ENCODE measurements at regions not wholly inside any gene's neighbourhood (a gene's known extent, or its start where the extent isn't known, plus 50 kb on each side); places are given as distances from the start of the nearest gene placed in this dataset.

- ATAC-seq = no peak
- intact Hi-C loops (cut with DNase I) = no loop called here
- Histone ChIP-seq H3K27me3 (ENCODE audit: control insufficient read depth, insufficient read depth) (no peaks in the 10 kb centered on the region), H3K4me1 (ENCODE audit: control insufficient read depth, insufficient read depth, low read length) (no peaks in the 10 kb centered on the region), H3K4me3 (ENCODE audit: low read length) (no peak overlapping the region), H3K9me3 (ENCODE audit: control insufficient read depth, low read length) (no peaks in the 10 kb centered on the region), H3K27ac (ENCODE audit: low read length) (no peak overlapping the region)
- DNase-seq = no peak
- 81% methylated on average over 8 of the region's 8 CpGs for WGBS
These were observed 284.5 kb downstream of the MAF start for GRCh38 chr16:79316004-79316458.

GRCh38 chr16:79312502-79312901 is 288.0 kb downstream of the MAF start:
- ATAC-seq (no peak), DNase-seq (no peak)
- Histone ChIP-seq H3K27me3 (ENCODE audit: control insufficient read depth, insufficient read depth) (no peaks in the 10 kb centered on the region), H3K9me3 (ENCODE audit: control insufficient read depth, low read length) (no peaks in the 10 kb centered on the region), H3K27ac (ENCODE audit: low read length) (no peak overlapping the region), H3K4me3 (ENCODE audit: low read length) (no peak overlapping the region), H3K4me1 (ENCODE audit: control insufficient read depth, insufficient read depth, low read length) (no peaks in the 10 kb centered on the region)
- intact Hi-C loops (cut with DNase I) = no loop called here
- 70% methylated on average over 11 of the region's 11 CpGs for WGBS

DNA sequence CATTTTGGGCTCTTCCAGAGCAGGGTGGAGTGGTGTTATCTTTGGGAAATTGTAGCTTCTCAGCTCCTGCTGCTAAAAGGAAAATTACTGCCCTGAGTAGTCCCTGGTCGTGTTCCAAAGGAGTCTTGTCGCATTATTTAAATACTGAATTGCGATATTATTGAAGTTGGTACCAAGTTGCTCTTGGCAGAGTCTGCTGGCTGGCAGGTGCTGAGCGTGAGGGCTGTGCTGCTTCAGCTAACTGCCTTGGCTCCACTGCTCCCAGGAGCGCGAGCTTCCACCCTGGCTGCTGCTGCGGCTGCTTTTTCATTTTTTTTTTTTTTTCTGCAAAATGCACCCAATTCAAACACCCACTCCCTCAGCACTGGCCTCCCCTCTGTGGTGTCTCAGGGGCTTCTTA is 289.8 kb downstream of the MAF start:
- Histone ChIP-seq H3K4me3 (ENCODE audit: low read length) (no peak overlapping the region), H3K27me3 (ENCODE audit: control insufficient read depth, insufficient read depth) (no peaks in the 10 kb centered on the region), H3K4me1 (ENCODE audit: control insufficient read depth, insufficient read depth, low read length) (no peaks in the 10 kb centered on the region), H3K9me3 (ENCODE audit: control insufficient read depth, low read length) (no peaks in the 10 kb centered on the region), H3K27ac (ENCODE audit: low read length) (no peak overlapping the region)
- ATAC-seq (no peak), DNase-seq (no peak)
- intact Hi-C loops (cut with DNase I) = no loop called here
- 86% methylated on average over 7 of the region's 7 CpGs for WGBS

DNA sequence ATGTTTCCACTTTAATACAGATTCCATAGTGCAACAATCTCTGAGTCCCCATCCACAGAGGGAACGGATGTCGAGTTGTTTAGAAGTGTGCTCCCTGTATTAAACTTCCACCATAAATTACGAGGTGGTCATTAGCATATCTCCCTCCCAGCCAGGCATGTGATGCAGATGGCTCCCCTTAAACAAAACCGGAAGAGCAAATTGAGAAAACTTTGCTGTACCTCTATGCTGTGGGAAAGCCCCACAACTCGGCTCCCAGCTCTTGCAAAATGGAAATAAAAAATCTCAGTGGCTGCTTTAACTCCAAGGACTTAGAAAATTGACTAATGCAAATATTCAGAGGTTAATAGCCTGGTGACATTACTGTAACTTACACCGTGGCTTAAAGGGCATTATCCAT is 290.9 kb downstream of the MAF start:
- no peaks in the 10 kb centered on the region for H3K9me3 ChIP-seq (ENCODE audit: control insufficient read depth, low read length)
- H3K27me3 ChIP-seq (ENCODE audit: control insufficient read depth, insufficient read depth) = no peaks in the 10 kb centered on the region
- no peak overlapping the region for H3K27ac ChIP-seq (ENCODE audit: low read length)
- DNase-seq (no peak), ATAC-seq (no peak)
- no peak overlapping the region for H3K4me3 ChIP-seq (ENCODE audit: low read length)
- intact Hi-C loops (cut with DNase I) = no loop called here
- 72% methylated on average over 6 of the region's 6 CpGs for WGBS
- H3K4me1 ChIP-seq (ENCODE audit: control insufficient read depth, insufficient read depth, low read length) = no peaks in the 10 kb centered on the region

DNA sequence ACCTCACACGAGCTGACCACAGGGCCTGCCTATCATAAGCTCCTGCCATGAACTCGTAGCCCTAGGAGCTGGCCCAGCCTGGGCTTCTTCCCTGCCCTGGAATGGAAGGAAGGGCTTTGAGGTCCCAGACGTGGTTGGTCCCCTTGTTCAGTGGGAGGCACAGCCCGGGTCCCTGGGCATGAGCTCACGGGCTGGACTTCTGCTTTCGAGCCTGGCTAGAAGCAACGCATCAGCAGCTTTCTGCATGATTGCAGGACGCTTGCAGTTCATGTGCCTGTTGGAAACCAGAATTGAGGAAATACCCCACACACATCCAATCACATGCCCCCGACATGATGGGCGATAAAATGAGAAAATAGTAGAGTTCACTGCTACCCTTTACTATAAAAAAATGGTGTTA is 293.3 kb downstream of the MAF start:
- no peaks in the 10 kb centered on the region for H3K9me3 ChIP-seq (ENCODE audit: control insufficient read depth, low read length)
- intact Hi-C loops (cut with DNase I) = no loop called here
- ATAC-seq = peak; percentile 51 to 64
- 86% methylated on average over 10 of the region's 10 CpGs for WGBS
- H3K4me3 ChIP-seq (ENCODE audit: low read length) = no peak overlapping the region
- H3K4me1 ChIP-seq (ENCODE audit: control insufficient read depth, insufficient read depth, low read length) = no peaks in the 10 kb centered on the region
- no peak overlapping the region for H3K27ac ChIP-seq (ENCODE audit: low read length)
- DNase-seq = peak; percentile 35 to 81 (median 77)
- no peaks in the 10 kb centered on the region for H3K27me3 ChIP-seq (ENCODE audit: control insufficient read depth, insufficient read depth)

DNA sequence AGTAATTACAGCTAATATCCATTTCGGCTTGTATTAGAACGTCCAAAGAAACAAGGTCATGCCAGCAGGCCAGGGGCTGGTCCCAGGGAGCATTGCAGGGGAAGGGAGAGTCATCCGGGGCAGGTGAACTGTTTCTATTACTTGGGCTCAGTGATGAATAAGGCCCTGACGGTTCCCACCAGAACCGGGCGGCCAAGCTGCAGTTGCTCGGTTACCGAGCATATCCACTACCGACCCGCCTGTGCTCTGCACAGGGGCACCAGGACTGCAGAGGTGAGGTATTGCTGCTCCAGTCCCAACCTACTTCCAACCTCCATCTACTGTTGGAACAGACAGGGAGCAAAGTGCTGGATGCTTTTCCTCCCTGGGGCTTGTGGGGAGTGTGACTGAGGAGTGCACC is 295.5 kb downstream of the MAF start:
- DNase-seq = no peak
- Histone ChIP-seq H3K9me3 (ENCODE audit: control insufficient read depth, low read length) (no peaks in the 10 kb centered on the region), H3K4me1 (ENCODE audit: control insufficient read depth, insufficient read depth, low read length) (no peaks in the 10 kb centered on the region), H3K27ac (ENCODE audit: low read length) (no peak overlapping the region), H3K4me3 (ENCODE audit: low read length) (no peak overlapping the region), H3K27me3 (ENCODE audit: control insufficient read depth, insufficient read depth) (no peaks in the 10 kb centered on the region)
- no peak for ATAC-seq
- 94% methylated on average over 10 of the region's 10 CpGs for WGBS
- intact Hi-C loops (cut with DNase I) = no loop called here

DNA sequence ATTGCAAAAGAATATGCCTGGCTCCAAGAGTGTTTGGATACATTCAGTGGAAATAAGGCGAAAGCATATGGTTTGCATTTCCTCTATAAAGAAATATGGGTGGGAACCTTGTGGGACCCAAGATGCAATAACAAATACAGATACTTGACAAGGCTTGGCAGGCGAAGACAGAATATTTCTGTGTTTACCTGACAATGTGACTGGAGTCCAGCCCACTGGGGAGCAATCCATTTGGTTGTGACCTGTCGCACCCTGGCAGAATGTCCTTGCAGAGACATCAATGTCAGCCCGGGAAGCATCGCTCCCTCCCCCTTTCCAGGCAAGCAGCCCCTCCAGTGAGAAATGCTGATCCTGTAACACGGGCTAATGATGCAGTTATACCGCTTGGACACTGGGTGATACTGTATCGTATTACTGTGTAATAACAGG is 296.6 kb downstream of the MAF start:
- DNase-seq = no peak
- Histone ChIP-seq H3K9me3 (ENCODE audit: control insufficient read depth, low read length) (no peaks in the 10 kb centered on the region), H3K4me3 (ENCODE audit: low read length) (no peak overlapping the region), H3K27ac (ENCODE audit: low read length) (no peak overlapping the region), H3K27me3 (ENCODE audit: control insufficient read depth, insufficient read depth) (no peaks in the 10 kb centered on the region), H3K4me1 (ENCODE audit: control insufficient read depth, insufficient read depth, low read length) (no peaks in the 10 kb centered on the region)
- 55% methylated on average over 8 of the region's 8 CpGs for WGBS
- no peak for ATAC-seq
- intact Hi-C loops (cut with DNase I) = no loop called here

GRCh38 chr16:79303206-79303605 is 297.3 kb downstream of the MAF start:
- 86% methylated on average over 3 of the region's 3 CpGs for WGBS
- no peak for ATAC-seq
- intact Hi-C loops (cut with DNase I) = no loop called here
- no peaks in the 10 kb centered on the region for H3K27me3 ChIP-seq (ENCODE audit: control insufficient read depth, insufficient read depth)
- H3K9me3 ChIP-seq (ENCODE audit: control insufficient read depth, low read length) = no peaks in the 10 kb centered on the region
- H3K27ac ChIP-seq (ENCODE audit: low read length) = no peak overlapping the region
- no peaks in the 10 kb centered on the region for H3K4me1 ChIP-seq (ENCODE audit: control insufficient read depth, insufficient read depth, low read length)
- no peak for DNase-seq
- H3K4me3 ChIP-seq (ENCODE audit: low read length) = no peak overlapping the region

DNA sequence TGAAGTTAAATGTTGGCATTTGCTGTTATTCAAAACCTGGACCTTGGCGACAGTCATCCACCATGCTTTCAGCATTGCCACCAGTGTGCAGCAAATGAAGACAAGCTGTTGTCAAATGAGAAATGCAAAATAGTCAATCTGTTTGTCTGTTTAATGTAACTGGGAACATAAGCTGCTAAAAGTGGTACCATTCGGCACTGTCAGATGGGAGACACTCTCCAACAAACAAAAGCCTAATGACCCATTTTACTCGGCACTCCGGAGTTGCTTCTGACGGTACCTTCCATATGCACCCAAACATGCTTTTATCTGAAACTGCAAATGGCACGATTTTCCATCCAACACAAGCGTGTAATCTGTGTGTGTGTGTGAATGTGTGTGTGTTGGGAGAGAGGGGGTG is 297.8 kb downstream of the MAF start:
- no peak for DNase-seq
- no peak overlapping the region for H3K4me3 ChIP-seq (ENCODE audit: low read length)
- no peak for ATAC-seq
- intact Hi-C loops (cut with DNase I) = no loop called here
- WGBS = 88% methylated on average over 7 of the region's 7 CpGs
- no peaks in the 10 kb centered on the region for H3K9me3 ChIP-seq (ENCODE audit: control insufficient read depth, low read length)
- H3K27me3 ChIP-seq (ENCODE audit: control insufficient read depth, insufficient read depth) = no peaks in the 10 kb centered on the region
- H3K27ac ChIP-seq (ENCODE audit: low read length) = no peak overlapping the region
- H3K4me1 ChIP-seq (ENCODE audit: control insufficient read depth, insufficient read depth, low read length) = no peaks in the 10 kb centered on the region

DNA sequence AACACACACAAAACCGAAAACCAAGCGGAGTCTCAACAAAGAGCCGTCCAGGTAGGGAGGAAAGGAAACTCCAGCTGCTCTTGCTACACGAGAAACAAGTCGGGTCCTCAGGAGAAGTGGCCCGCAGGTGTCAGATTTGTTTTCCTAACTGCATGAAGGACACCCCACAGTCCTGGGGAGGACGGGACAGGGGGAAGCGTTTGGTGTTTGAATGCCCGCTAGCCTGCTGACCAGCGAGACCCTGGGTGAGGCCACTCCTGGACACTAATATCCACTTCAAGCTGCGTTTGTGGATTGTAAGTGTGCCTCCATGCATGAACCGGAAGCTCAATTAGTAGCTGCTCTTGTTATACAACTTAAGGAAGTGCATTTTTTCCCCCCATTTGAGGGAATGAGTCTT is 299.5 kb downstream of the MAF start:
- Histone ChIP-seq H3K27me3 (ENCODE audit: control insufficient read depth, insufficient read depth) (no peaks in the 10 kb centered on the region), H3K4me1 (ENCODE audit: control insufficient read depth, insufficient read depth, low read length) (no peaks in the 10 kb centered on the region), H3K9me3 (ENCODE audit: control insufficient read depth, low read length) (no peaks in the 10 kb centered on the region), H3K4me3 (ENCODE audit: low read length) (no peak overlapping the region), H3K27ac (ENCODE audit: low read length) (no peak overlapping the region)
- ATAC-seq (no peak), DNase-seq (no peak)
- WGBS = 80% methylated on average over 12 of the region's 12 CpGs
- intact Hi-C loops (cut with DNase I) = no loop called here

DNA sequence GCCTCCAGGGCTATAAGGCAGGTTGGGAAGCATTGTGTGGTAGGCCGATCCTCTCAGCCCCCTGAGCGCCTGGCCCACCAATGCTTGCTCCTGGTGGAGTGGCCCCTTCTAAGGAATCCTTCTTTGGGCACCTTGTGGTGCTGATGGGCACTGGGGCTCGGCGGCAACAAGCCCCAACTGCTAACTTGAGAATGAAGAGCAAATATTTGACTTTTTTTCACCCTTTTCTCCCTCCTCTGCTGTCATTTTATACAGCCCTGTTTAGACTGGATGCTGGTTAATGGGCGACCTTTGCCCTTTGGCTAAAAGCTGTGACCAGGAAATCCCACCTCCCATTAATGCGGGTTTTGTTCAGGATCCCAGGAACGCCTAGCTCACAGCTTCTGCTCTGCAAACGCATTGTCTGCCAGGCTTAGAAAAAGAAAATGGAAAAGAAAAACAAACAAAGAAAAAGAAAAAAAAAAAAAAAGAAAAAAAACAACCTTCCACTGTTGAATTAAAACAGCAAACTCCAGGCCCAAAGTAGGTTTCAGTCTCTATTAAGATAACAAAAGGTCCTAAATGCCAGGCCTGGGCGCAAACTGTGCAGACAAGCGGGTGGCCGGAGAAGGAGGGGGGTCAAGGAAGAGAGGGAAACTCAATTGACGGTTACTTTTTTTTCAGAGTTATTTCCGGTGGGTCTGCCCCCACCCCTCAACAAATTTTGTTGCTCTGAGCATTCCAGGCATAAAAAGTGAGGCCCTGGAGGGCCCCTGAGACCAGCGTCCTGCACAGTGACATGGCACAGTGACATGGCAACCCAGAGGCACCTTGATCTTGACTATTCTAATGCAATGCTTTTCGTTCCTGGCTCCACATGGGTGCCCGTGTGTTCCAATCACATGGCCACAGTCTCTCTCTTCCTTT is 301.4 kb downstream of the MAF start:
- no peaks in the 10 kb centered on the region for H3K9me3 ChIP-seq (ENCODE audit: control insufficient read depth, low read length)
- no peaks in the 10 kb centered on the region for H3K27me3 ChIP-seq (ENCODE audit: control insufficient read depth, insufficient read depth)
- H3K4me3 ChIP-seq (ENCODE audit: low read length) = no peak overlapping the region
- intact Hi-C loops (cut with DNase I) = no loop called here
- WGBS = 84% methylated on average over 16 of the region's 16 CpGs
- no peaks in the 10 kb centered on the region for H3K4me1 ChIP-seq (ENCODE audit: control insufficient read depth, insufficient read depth, low read length)
- no peak overlapping the region for H3K27ac ChIP-seq (ENCODE audit: low read length)
- ATAC-seq (no peak), DNase-seq (no peak)

DNA sequence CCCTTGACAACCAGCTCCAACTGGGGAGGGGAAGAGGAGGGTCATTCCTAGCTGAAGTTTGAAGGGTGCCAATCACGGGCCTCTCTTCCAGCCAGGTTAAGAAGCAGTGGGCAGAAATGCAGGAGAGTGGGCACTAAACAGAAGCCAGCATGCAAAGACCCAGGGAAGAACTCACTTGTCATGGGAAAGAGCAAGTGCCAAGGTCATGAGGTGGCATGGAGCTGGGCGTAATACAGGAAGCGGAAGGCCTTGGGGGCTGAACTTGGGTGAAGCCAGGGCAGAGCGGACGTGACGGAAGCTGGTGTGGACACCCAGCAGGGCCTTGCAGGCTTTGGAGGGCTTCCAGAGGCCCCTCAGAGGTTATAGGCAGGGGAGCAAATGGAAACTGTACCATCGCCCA is 302.1 kb downstream of the MAF start:
- Histone ChIP-seq H3K27me3 (ENCODE audit: control insufficient read depth, insufficient read depth) (no peaks in the 10 kb centered on the region), H3K4me3 (ENCODE audit: low read length) (no peak overlapping the region), H3K4me1 (ENCODE audit: control insufficient read depth, insufficient read depth, low read length) (no peaks in the 10 kb centered on the region), H3K27ac (ENCODE audit: low read length) (no peak overlapping the region), H3K9me3 (ENCODE audit: control insufficient read depth, low read length) (no peaks in the 10 kb centered on the region)
- no peak for ATAC-seq
- intact Hi-C loops (cut with DNase I) = no loop called here
- WGBS = 96% methylated on average over 7 of the region's 7 CpGs
- no peak for DNase-seq

All from right cardiac atrium (tissue), 5 donors.